ENCODE measurements at regions not wholly inside any gene's neighbourhood (a gene's known extent, or its start where the extent isn't known, plus 50 kb on each side); places are given as distances from the start of the nearest gene placed in this dataset.

DNA sequence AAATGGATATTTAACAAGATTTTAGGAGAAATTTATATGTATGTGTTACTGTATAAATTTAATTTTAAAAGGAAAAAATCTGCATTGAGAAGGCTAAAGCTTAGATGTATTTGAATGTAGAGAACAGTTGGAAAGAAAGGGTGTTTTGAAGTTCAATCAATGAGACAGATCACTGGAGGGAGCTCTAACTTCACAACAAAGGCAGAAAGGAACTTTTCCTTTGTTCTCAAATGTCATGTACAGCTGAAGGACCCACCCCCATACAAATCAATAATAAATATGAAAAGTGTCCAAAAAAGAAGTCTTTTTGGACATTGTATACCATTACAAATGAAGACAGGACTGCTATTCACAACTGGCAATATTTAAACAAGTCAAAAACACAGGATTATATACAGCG, 403.4 kb downstream of the DNAJB9 start:
- DNase-seq (ENCODE audit: low spot score), result peak; percentile 4

DNA sequence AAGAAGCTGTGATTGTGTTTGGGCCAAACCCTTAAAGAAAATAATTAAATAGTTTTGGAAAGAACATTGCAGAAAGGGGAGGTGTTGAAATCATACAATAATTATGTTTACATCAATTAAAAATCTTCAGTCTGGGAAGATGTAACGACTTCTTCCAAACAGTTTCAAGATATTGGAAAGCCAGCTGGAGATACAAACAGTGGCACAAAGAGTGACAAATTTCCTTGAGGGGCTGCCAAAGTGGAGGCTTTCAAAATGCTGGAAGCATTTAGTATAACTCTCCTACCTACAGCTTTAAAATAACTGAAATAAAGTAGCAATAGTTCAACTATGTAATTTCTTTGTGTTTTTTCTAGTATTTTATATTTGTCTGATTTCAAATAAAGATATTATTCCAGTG, 405.0 kb downstream of the DNAJB9 start:
- no peak for DNase-seq (ENCODE audit: low spot score)

DNA sequence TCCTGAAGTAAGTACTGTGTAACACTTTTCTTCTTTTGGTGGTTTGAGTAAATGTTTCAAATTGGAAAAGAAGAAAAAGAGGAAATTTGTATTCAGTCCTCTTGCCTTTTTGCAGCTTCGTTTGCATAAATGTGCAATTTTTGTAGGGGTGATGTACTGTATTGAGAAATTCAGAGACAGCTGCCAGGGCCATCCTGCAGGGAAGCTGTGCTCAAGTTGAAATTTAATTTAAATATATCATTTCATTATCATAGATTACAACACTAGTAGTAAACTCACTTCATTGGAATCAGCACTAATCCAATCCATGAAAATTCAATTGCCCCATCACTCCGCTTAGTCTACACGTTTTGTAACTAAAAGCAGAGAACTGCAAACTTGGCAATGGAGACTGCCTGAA, 415.4 kb downstream of the DNAJB9 start:
- DNase-seq (ENCODE audit: low spot score), result no peak

DNA sequence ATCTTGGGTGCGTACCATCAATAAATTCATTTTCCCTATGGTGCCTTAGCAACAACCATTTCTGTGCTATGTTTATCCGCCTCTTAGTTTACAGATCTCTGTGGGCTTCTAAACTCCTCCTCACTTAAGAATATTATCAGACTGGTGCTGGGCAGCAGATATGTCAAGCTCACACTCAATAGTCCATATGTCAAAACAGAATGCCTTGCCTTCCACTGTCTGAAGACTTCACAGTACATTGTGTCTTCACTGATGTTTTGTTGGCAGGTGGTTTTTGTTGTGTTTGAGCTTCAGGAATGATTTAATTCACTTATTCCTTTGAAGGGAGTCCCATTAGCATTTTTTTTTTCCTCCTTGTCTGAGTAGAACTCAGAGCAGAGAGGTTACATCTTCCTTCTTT, 419.6 kb downstream of the DNAJB9 start:
- DNase-seq (ENCODE audit: low spot score), result no peak

DNA sequence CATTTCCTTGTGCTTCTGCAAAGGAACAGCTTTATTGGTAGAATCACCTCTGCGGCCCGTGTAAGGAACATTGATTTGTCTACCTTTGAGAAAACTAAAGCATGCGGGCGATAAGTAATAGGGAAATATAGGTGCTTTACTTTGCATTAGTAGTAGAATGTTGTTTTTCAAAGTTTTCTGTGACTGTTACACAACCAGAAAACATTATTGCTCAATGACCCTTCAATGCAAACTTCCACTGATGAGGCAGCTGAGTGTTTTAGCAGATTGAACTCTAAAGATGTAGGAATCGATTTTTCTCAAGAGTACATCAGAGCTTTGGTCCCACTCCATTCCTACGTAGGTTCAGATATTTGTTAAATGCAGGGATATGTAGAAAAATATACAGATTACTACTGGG, 427.8 kb downstream of the DNAJB9 start:
- DNase-seq (ENCODE audit: low spot score), result no peak

DNA sequence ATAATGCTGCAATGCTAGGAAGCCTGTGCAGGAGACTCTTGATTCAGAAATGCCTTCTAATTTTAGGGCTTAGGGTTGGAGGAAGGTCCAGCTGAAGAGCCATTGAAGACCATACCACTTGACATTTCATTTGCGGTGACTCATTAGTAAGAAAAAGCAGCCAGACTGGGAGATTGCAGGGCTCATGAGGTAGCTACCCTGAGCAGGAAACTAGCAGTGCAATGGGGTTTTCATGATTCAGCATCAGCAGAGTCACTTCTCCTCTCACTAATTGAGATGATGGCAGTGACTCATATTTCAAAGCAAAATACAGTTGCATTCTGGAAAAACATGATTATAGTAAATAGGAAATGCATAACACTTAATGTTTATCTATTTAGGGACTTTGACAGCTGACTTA, 434.1 kb downstream of the DNAJB9 start:
- DNase-seq (ENCODE audit: low spot score), result no peak

DNA sequence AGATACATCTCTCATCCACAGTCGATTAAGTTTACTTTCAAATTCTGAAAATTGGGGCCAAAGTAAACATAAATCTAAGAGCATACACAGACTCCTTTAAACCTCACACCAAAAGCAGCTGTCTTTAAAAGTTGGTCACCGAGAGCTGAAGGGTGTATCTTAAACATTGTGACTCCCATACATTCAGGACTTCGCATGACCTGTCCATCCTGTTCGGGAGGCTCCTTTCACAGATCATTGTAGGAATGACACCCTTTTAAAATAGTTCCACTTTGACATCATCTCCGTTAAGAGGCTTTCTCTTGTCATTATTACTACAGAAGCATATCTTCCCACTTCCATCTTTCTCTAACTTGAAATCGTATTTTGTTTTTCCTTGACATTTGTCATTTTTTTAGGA, 440.0 kb downstream of the DNAJB9 start:
- DNase-seq (ENCODE audit: low spot score), result no peak

DNA sequence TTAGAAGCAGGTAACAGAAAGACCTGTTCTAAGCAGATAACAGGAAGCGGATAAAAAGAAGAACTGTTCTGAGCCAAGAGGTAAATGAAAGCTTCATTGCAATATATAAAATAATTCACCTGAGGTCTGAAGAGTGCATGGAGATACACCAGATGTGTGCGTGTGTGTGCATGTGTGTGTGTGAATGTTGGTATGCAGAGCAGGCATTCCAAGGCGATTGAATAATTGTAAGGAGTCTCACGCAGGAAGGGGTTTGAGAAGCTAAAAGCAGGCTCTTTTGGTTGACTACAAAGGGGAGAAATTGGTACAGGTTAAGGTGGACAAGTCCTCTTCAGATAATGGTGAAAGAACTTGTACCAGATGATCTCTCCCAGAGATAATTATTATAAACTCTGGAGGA, 450.6 kb downstream of the DNAJB9 start:
- no peak for DNase-seq (ENCODE audit: low spot score)

DNA sequence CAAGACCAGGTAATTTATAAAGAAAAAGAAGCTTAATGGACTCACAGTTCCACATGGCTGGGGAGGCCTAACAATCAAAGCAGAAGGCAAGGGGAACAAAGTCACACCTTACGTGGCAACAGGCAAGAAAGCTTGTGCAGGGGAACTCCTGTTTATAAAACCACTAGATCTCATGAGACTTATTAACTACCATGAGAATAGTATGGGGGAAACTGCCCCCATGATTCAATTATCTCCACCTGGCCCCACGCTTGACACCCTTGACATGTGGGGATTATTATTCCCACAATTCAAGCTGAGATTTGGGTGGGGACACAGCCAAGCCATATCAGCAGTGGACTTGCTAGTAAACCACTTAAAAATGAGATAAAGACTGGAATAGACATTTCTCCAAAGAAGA, 451.7 kb downstream of the DNAJB9 start:
- no peak for DNase-seq (ENCODE audit: low spot score)

DNA sequence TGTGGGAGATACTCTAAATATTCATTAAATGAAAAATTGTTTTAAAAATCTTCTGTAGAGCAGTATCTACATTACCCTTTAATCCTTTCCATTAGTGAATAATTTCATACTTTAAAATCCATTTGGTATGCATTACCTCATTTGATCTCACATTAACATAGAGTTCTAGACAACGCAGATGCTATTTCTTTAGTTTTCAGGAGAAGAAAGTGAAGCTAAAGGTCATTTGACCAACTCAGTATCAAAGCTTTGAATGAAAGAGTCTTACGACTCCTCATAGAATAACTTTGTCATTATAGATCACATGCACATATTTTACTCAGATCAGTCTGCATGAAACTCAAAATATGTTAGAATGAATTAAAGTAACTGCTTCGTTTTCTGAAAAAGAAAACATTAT, 460.2 kb downstream of the DNAJB9 start:
- no peak for DNase-seq (ENCODE audit: low spot score)

DNA sequence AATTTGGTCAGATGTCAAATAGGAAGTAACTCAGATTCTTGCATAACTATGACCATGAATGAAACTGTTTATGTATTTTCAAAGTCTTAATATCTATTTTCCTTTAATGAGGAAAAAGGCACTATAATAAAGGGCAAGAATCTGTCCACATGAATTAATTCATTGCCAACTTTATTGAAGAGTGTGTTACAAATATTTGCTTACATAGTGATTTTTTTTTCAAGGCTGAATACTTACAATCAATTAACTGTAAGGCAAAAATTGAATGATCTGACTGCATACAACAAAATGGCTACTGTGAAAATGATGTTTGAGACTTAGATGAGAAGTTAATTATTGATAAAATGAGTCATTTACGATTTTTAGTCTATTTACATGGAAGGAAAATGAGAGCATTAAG, 475.0 kb downstream of the DNAJB9 start:
- DNase-seq (ENCODE audit: low spot score), result no peak

DNA sequence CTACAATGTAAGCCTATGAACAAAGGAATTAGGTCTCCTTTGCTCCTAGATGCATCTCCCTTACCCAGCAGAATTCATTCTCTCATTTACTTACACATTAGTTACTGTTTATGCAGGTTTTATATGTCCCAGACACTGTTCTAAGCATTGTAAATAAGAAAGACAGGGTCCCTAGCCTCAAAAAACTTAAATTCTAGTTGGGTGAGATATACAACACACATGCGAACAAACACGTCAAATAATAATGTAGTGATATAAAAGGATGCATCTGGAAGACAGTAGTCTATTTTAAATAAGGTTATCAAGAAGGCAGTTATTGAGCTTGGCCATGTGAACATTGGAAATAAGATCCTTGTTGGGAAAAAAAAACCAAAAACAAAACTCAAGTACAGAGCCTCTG, 479.7 kb downstream of the DNAJB9 start:
- DNase-seq (ENCODE audit: low spot score), result no peak

DNA sequence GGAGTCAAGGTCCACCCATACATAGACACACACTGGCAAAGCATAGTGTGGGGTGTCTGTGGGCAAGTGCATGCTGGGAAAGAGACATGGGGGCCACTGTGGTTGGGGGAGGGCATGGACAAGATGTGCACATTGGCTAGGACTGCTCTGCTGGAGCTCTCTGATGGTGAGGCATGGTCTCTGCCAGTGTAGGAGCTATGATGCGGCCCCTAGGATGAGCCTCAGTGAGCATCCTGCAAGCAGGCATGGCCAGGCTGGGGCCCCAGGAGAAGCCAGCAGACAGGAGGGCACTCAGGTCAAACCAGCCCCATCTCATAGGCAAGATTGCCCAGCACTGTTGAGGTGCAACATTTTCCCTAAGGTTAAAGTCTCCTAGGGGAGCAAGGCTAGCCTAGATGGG, 489.4 kb downstream of the DNAJB9 start:
- no peak for DNase-seq (ENCODE audit: low spot score)

DNA sequence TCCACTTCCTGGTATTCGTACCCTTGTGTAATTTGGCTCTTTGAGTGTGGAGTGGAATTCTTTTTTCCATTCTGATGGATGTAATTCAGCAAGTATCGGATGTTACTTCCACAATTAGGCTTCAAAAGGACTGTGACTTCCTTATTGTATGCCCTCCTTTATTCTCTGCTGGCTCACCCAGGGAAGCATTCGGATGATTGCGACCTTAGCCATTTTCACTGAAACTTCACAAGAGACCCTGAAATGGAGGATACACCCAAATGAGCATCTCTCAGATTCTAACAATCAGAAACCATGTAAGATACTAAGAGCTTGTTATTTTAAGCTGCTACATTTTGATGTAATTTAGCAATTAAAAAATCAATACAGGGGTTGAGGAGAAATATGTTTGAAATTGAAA, 493.1 kb downstream of the DNAJB9 start:
- no peak for DNase-seq (ENCODE audit: low spot score)

DNA sequence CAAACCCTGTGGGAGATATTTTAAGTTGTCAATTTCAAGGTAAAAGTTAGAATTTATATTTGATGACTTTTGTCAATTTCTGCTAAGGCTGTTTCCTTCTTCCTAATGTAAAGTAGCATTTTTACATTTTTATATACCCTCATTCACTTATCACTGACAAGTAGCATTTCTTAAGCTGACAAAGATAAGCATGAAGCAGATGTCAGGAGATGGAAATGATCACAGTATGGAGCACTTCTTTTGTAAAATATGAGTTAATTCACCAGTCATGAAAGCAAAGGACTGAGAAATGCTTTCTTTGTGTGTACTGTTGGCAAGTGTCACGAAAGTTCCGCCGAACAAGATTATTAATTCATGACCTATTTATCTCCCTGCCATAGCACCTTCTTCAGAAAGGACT, 503.9 kb downstream of the DNAJB9 start:
- no peak for DNase-seq (ENCODE audit: low spot score)

DNA sequence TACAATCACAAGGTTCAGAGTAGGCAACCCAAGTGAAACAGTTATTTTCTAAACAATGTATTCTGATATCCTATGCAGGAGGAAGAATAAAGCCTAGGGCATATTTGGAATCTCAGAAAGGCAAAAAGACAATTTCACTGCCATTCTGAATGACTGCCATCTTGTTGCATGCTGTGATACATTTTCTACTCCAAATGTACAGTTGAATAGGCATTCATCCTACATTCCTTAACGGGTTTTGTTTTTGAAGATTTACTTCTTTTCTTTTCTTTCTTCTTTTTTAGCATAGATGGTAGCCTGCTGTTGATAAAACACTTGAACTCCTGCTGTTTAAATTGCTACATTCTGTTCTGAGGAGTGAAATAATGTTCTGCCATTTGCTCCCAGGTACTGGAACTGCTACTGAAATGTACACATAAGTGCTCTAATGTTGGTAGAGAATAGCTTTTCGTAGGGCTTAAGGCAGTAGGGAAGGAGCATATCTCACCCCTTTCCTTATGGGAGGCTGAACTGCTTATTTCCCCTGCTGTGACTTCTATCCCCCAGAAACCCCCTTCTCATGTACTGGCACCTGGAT, 506.8 kb downstream of the DNAJB9 start:
- DNase-seq (ENCODE audit: low spot score), result no peak

DNA sequence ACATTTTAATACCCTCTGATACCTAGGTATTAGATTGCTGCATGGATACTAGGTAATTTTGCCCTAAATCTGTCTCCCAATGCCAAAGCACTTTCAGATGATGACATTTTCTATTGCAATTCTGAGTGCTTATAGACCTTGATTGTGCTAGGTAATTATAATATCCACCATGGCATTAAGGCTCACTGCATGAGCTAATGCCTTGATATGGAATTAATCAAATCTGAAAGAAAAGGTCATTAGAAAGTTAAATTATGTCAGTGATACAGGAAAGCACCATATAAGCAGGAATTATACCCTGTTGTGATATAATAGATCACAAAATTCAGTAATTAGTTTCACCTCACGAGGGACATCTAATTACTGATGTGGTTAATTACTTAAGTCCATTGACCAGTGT, 521.4 kb downstream of the DNAJB9 start:
- DNase-seq (ENCODE audit: low spot score), result no peak

DNA sequence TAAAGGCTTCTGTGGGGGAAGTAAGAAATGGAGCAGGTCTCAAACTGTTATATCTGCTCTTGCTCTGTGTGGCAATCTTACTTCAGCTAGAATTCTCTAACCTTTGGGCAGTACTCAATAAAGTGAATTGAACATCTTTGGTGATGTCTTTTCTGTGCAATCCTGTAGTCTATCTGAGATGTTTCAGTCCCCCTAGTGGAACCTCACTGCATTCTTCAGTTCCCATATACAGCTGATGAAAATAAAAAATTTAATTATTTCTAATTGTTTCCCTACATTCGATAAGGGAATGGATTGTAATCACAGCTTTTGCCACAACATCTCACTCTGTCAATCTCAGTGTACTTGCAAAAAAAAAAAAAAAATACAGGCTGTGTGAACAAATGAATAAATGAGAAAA, 522.6 kb downstream of the DNAJB9 start:
- no peak for DNase-seq (ENCODE audit: low spot score)

DNA sequence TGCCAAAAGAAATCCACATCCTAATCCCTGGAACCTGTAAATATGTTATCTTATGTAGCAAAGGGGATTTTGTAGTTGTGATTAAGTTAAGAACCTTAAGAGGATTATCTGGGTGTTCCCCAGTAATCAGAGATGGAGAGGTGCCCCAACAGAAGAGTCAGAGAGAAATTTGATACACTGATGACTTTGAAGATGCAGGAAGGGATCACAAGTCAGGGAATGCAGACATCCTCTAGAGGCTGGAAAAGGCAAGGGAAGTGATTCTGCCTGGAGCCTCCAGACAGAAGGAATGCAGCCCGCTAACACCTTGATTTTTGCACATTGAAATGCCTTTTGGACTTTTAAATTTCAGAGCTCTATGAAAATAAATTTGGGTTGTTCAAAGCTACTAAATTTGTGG, 531.7 kb downstream of the DNAJB9 start:
- no peak for DNase-seq (ENCODE audit: low spot score)

DNA sequence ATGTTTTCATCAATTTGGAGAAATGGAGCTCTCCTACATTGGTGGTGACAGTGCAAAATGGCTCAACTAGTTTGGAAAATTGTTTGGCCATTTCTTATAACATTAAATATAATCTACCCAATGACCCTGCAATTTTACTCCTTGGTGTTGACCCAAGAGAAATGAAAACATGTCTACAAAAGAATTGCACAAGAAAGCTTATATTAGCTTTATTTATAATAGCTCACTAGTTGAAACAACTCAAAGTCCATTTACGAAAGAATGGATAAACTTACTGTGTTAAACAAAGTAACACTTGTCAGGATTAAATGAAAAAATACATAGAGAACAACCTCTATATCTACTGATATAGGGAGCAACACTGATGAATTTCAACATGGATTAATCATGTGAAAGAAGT, 539.9 kb downstream of the DNAJB9 start:
- no peak for DNase-seq (ENCODE audit: low spot score)

DNA sequence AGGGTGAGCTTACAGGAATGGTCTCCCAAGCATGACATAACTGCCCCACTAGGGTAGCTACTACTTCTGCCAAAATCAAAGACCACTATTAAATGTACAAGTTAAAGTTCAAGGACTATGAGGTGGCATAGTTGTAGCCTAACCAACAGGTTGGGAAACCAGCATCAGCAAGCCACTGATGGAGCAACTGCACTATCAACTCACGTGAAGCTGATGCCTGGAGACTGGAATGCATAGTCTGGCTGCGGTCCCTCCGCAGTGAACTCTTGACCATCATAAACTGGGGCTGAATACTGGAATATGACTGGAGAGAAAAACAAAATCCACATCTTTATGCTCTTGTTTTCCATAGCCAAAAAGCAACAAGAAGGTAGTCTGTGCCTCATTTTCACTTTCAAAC, 541.4 kb downstream of the DNAJB9 start:
- peak; percentile 12 for DNase-seq (ENCODE audit: low spot score)

DNA sequence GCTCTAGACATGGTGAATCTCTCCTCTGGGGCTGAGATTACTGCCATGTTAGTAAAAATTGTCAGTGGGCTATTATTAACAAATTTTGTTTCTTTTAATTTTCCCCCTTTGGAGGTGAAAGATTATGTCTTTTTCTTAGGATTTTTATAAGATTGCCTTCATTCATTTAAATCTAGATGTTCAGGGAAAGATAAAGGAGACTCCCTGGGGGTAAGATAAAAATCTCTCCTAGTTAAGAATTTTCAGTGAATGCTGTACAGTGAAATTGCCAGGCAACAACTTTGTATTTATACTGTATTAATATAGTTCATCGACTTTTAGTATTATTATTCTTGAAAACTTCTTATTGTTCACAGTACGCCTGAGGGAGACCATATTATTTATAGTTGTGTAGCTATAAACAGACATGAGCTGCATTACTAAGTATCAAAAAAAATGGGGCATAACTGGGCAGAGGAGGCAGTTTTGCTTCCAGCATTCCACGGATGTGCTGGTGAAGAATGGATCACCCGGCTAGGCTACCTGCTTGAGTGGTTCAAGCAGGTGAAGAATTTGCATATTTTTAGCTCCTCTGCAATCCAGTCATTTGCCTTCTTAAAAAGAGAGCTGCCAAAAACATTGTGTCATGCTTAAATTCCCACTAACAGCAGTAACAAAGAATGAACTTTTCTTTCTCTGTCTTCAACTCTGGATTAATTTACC, 552.1 kb downstream of the DNAJB9 start:
- DNase-seq (ENCODE audit: low spot score), result no peak

DNA sequence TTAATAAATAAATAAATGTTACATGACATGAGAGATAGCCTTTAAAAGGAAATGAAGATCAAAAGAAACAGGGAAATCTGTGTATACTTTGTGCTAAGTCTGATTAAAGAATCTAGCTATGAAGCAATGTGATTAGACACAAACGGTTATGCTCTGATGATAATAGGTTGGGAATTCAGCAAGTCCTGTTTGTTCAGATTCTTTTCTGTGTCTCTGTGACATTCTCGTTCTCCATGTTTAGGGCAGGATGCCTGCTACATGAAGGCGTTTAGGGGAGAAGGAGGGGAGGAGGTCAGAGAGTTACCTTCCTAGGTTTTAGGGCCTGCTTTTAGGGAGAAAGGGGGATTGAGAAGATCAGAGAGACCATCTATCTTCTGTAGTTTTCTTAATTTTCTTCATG, 555.3 kb downstream of the DNAJB9 start:
- DNase-seq (ENCODE audit: low spot score), result no peak

DNA sequence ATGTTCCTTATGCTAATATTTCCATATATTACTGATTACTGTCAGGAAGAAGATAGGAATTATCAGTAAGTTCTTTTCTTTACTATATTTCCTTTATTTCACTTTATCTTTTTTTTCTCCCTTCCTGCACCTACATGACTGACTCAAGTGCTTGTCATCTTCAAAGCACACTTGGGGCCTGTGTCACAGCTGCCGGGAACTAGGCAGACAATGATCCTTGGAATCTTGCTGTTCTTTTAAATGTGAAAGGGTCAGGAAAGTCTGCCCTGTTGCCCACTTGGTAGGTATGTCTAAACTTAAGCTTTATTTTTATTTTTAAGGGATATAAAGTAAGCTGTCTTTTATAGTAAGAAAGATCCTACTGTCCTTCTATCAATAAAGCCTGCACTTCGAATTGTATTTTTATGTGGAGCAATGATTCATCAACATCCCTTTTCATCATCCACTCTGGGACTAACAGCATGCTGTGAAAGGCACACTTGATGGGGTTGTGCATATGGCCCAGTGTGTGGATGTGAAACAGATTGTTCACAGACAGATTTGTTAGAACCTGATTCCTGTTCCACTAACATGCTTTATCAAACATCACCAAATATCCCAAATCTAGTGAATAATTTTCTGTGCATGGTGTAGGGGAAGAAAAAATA, 556.9 kb downstream of the DNAJB9 start:
- no peak for DNase-seq (ENCODE audit: low spot score)

All from HuH-7 (cell line).